GM12864 (cell line): ENCODE measurements at regions not wholly inside any gene's neighbourhood (a gene's known extent, or its start where the extent isn't known, plus 50 kb on each side); places are given as distances from the start of the nearest gene placed in this dataset.

ENCODE experiments used
- DNase-seq: peaks from one replicate; pipeline ENCODE4 v3.0.0-alpha.2; 2011; ENCODE audit warnings: low read depth
- H3K4me3 ChIP-seq: 2 replicates; pipeline ENCODE4 v1.5.1; 2011; ENCODE audit warnings: mild to moderate bottlenecking, low read depth, low read length, control low read depth
- CTCF ChIP-seq: IDR thresholded peaks from 2 replicates; pipeline ENCODE4 v1.5.1; 2011; ENCODE audit warnings: low read depth, mild to moderate bottlenecking, moderate library complexity, low read length, control low read depth, inconsistent platforms; ENCODE audit errors: missing control alignments

GRCh38 chr6:102907181-102907580 is 1513.7 kb downstream of the GRIK2 start:
- no peak overlapping the region for H3K4me3 ChIP-seq
- no peak for DNase-seq
- no peak for TF ChIP-seq CTCF

GRCh38 chr6:102902471-102902870 is 1509.0 kb downstream of the GRIK2 start:
- no peak for TF ChIP-seq CTCF
- no peak for DNase-seq
- no peak overlapping the region for H3K4me3 ChIP-seq

- DNase-seq = no peak
- no peak for TF ChIP-seq CTCF
- no peak overlapping the region for H3K4me3 ChIP-seq
Measured at GRCh38 chr6:102895683-102896082, 1502.2 kb downstream of the GRIK2 start.

- DNase-seq = no peak
- TF ChIP-seq CTCF = no peak
Measured at GRCh38 chr6:102885165-102885564, 1491.7 kb downstream of the GRIK2 start.

GRCh38 chr6:102853249-102853955 is 1459.9 kb downstream of the GRIK2 start:
- no peak for TF ChIP-seq CTCF
- DNase-seq = no peak
- no peak overlapping the region for H3K4me3 ChIP-seq

More at GRCh38 chr6:102885165-102885564, 1491.7 kb downstream of the GRIK2 start:
- H3K4me3 ChIP-seq = no peak overlapping the region

- TF ChIP-seq CTCF = no peak
- H3K4me3 ChIP-seq = no peak overlapping the region
- no peak for DNase-seq
Measured at GRCh38 chr6:102848796-102849195, 1455.3 kb downstream of the GRIK2 start.

GRCh38 chr6:102848210-102848609 is 1454.7 kb downstream of the GRIK2 start:
- DNase-seq = no peak
- H3K4me3 ChIP-seq = no peak overlapping the region
- no peak for TF ChIP-seq CTCF
